HG03064 (cell line): ENCODE measurements at regions not wholly inside any gene's neighbourhood (a gene's known extent, or its start where the extent isn't known, plus 50 kb on each side); places are given as distances from the start of the nearest gene placed in this dataset.
"Not testable (repeated sequence)": the region's sequence is repeated elsewhere in the genome, so short reads cannot be mapped to it uniquely, and the experiment has no call there.

Source experiments
- ATAC-seq: cut with Tn5 transposase; IDR thresholded peaks from one replicate; pipeline ENCODE4 v1.9.1; 2021; ENCODE audit warnings: low read depth; ENCODE audit not compliant: unreplicated experiment

- no peak for ATAC-seq
Measured at GRCh38 chr17:31798205-31798724, 60.8 kb downstream of the COPRS start.

DNA sequence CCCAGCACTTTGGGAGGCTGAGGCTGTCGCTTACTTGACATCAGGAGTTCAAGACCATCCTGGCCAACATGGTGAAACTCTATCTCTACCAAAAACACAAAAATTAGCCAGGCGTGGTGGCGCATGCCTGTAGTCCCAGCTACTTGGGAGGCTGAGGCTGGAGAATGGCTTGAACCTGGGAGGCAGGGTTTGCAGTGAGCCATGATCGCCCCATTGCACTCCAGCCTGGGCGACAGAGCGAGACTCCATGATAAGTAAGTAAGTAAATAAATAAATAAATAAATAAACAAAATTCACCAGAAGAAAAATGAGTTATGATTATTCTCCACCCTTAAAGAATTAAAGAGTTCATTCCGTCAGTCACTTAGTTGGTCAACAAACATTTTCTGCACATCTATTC is 63.1 kb downstream of the COPRS start:
- not testable (repeated sequence) for ATAC-seq

DNA sequence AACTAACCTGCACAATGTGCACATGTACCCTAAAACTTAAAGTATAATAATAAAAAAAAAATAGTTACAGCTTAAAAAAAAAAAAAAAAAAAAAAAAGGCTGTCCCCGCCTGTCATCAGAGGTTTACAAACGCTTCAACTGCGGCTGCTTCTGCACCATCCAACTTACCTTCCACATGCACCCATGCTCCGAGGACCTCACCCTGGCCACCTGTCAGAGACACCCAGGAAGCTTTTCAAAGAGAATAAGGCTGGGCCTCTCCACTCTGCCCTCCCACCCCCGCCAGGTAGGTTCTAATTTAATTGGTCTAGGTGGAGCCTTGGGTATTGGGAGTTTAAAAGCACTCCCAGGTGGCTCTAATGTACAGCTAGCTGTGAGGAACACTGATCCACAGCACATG is 64.9 kb downstream of the COPRS start:
- ATAC-seq: no peak

GRCh38 chr17:31793634-31794033 is 65.4 kb downstream of the COPRS start:
- ATAC-seq: not testable (repeated sequence)

DNA sequence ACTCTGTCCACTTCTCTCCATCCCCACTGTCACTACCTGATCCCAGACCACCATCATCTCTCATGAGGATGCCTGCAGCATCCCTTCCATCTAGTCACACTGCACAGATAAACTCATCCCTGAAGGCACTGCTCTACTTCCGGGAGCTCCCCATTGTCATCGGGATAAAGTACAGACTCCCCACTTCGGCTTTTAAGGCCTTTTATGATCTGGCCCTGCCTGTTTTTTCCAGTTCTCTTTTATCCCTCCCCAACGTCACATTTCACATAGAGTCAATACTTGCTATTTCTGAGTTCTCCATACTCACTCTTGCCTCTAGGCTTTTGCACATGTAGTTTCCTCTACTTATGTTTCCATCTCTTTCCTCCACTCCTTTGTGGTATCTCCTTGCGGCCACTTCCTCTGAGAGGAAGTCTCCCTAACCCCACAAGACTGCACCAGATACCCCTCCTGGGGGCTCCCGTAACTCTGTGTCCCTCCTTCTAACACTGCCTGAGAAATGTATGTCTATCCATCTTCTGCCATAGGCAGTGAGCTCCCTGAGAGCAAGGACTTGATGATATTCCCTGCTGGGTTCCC is 66.9 kb downstream of the COPRS start:
- ATAC-seq: no peak

DNA sequence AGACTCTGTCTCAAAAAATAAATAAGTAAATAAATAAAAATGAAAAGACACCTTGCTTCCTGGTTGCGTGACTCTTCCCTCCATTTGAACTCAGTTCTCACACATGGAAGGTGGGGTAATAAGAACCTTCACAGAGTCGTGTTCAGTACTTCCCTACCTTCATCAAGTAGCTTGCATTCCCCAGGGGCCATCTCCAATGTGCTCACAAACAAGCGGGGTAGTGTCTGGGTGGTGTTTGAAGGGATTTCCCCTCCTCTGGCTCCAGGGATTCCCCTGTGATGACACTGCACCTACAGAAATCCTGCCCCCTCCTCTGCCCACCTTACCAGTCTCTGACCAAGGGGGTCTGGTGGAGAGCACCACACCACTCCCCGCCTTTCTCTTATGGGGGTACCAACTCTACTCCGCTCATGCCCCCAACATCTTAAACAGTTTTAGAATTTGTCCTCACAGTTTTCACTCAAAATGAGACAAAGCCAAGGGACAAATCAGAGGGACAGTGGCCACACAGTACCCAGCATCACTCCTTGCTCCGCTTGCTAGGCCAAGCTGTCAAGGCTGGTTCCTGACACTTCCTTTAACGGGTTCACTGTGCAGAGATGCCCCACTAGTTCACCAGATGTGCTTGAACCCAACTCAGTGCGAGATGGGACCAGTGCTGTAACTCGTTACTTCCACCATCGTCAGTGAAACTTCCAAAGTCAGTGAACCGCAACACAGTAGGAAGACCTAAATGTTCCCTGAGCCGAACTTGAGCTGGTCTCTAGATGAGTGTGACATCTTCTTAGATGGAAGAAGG is 69.1 kb downstream of the COPRS start:
- no peak for ATAC-seq

- no peak for ATAC-seq
Measured at GRCh38 chr17:31788956-31789355, 70.1 kb downstream of the COPRS start.

GRCh38 chr17:31788571-31788946 is 70.5 kb downstream of the COPRS start:
- no peak for ATAC-seq

- ATAC-seq: no peak
Measured at GRCh38 chr17:31787857-31788570, 71.0 kb downstream of the COPRS start.

GRCh38 chr17:31786796-31787481 is 72.1 kb downstream of the COPRS start:
- ATAC-seq: no peak

- ATAC-seq: no peak
Measured at GRCh38 chr17:31780483-31780882, 78.6 kb downstream of the COPRS start.

GRCh38 chr17:31778523-31778922 is 80.5 kb downstream of the COPRS start:
- no peak for ATAC-seq

DNA sequence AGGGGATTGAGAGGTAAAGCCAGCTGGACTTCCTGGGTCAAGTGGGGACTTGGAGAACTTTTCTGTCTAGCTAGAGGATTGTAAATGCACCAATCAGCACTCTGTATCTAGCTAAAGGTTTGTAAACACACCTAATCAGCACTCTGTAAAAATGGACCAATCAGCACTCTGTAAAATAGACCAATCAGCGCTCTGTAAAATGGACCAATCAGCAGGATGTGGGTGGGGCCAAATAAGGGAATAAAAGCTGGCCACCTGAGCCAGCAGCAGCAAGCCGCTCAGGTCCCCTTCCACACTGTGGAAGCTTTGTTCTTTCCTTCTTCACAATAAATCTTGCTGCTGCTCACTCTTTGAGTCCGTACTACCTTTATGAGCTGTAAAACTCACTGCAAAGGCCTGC is 87.7 kb downstream of the COPRS start:
- ATAC-seq: not testable (repeated sequence)

DNA sequence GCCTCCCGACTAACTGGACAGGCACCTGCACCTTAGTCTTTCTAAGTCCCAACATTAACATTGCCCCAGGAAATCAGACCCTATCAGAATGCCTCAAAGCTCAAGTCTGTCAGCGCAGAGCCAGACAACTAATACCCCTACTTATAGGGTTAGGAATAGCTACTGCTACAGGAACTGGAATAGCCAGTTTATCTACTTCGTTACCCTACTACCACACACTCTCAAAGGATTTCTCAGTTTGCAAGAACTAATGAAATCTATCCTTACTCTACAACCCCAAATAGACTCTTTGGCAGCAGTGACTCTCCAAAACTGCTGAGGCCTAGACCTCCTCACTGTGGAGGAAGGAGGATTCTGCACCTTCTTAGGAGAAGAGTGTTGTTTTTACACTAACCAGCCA is 88.5 kb downstream of the COPRS start:
- ATAC-seq: not testable (repeated sequence)

- ATAC-seq: not testable (repeated sequence)
Measured at GRCh38 chr17:31761836-31762510, 97.1 kb downstream of the COPRS start.

DNA sequence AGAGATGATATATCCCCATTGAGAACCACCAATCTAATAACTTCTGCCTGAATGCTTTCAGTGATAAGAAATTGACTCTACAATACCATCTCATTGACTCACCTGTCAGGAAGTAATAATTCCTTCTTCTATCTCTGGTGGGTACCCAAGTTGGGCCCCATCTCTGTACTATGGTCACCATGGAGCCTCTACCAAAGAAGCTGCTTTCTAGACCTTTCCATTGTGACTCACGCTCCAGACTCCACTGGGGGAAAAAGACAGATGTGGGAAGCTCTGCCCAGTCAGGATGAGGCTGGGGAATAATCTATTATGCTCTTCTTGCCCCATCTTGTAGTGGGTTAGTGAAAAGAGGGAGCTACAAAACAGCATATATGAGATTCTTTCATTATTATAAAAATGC is 100.4 kb downstream of the COPRS start:
- ATAC-seq: no peak

- ATAC-seq: no peak
Measured at GRCh38 chr17:31757097-31757496, 101.9 kb downstream of the COPRS start.

- ATAC-seq: no peak
Measured at GRCh38 chr17:31754239-31754945, 104.7 kb downstream of the COPRS start.

DNA sequence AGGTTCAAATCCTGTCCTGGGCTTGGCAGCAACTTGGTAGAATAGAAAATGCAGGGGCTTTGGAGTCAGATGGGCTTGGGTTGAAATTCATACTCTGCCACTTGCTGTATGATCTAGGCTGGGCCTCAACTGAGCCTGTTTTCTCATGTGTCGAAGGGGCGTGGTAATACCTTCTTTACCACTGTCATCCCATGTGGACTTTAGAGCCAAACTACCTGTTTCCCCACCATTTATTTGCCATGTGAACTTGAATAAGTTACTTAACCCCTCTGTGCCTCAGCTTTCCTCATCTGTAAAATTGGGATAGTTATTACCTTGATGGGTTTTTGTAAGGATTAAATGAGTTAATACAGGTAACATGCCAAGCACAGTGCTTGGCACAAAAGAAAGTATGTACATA is 106.0 kb downstream of the COPRS start:
- ATAC-seq: no peak

- ATAC-seq: no peak
Measured at GRCh38 chr17:31752584-31752983, 106.5 kb downstream of the COPRS start.
